ENCODE measurements at regions not wholly inside any gene's neighbourhood (a gene's known extent, or its start where the extent isn't known, plus 50 kb on each side); places are given as distances from the start of the nearest gene placed in this dataset.

- TF ChIP-seq GATA3 (IDR thresholded peaks at IDR 0.05; ENCODE audit: low read depth, low read length) (no peak), GATA2 (IDR thresholded peaks at IDR 0.05; ENCODE audit: low read depth, low read length) (no peak)
These were observed 508.2 kb upstream of the SUCLG2 start for GRCh38 chr3:68162644-68163043.
